Loucy (cell line): ENCODE measurements at regions not wholly inside any gene's neighbourhood (a gene's known extent, or its start where the extent isn't known, plus 50 kb on each side); places are given as distances from the start of the nearest gene placed in this dataset.

Source experiments
- H2AFZ ChIP-seq: fragments of 200-600 bp; sonication (generic); 2 replicates; pipeline ENCODE4 v1.6.0; 2016; ENCODE audit warnings: antibody characterized with exemption, mild to moderate bottlenecking, low read length, moderate library complexity
- H3F3A ChIP-seq: fragments of 200-600 bp; 2 replicates; pipeline ENCODE4 v1.6.0; 2016; ENCODE audit warnings: antibody characterized with exemption, low read depth, mild to moderate bottlenecking
- H3K27me3 ChIP-seq: fragments of 200-600 bp; sonication (generic); 2 replicates; pipeline ENCODE4 v1.6.1; 2014; ENCODE audit warnings: low read length, mild to moderate bottlenecking; ENCODE audit not compliant: insufficient read depth, poor library complexity, severe bottlenecking
- H3K36me3 ChIP-seq: fragments of 200-600 bp; sonication (generic); 2 replicates; pipeline ENCODE4 v1.6.1; 2016; ENCODE audit warnings: low read length; ENCODE audit not compliant: insufficient read depth
- H3K4me1 ChIP-seq: fragments of 200-600 bp; sonication (generic); 2 replicates; pipeline ENCODE4 v1.5.1; 2014; ENCODE audit warnings: low read length, mild to moderate bottlenecking; ENCODE audit not compliant: insufficient read depth, poor library complexity, severe bottlenecking
- H3K4me2 ChIP-seq: fragments of 200-600 bp; sonication (generic); 2 replicates; pipeline ENCODE4 v1.6.0; 2014; ENCODE audit warnings: antibody characterized with exemption, low read length, low read depth, mild to moderate bottlenecking; ENCODE audit not compliant: poor library complexity, severe bottlenecking
- H3K4me3 ChIP-seq: fragments of 200-600 bp; sonication (generic); 2 replicates; pipeline ENCODE4 v1.5.1; 2014; ENCODE audit warnings: low read length, mild to moderate bottlenecking, mixed read lengths; ENCODE audit not compliant: poor library complexity, severe bottlenecking
- H3K79me2 ChIP-seq: fragments of 200-600 bp; sonication (generic); 2 replicates; pipeline ENCODE4 v1.6.1; 2014; ENCODE audit warnings: low read length; ENCODE audit not compliant: insufficient read depth
- H3K9ac ChIP-seq: fragments of 200-600 bp; sonication (generic); 2 replicates; pipeline ENCODE4 v1.6.0; 2014; ENCODE audit warnings: mild to moderate bottlenecking, low read depth, low read length, moderate library complexity; ENCODE audit not compliant: poor library complexity, severe bottlenecking
- H3K9me2 ChIP-seq: fragments of 200-600 bp; sonication (generic); replicated peaks from 2 replicates; pipeline ENCODE4 v1.6.1; 2016; ENCODE audit warnings: low read depth, low read length, mixed read lengths
- H3K9me3 ChIP-seq: fragments of 200-600 bp; sonication (generic); 2 replicates; pipeline ENCODE4 v1.6.1; 2014; ENCODE audit warnings: mild to moderate bottlenecking, antibody characterized with exemption, low read length, low read depth; ENCODE audit not compliant: insufficient read depth
- H4K20me1 ChIP-seq: fragments of 200-600 bp; sonication (generic); 2 replicates; pipeline ENCODE4 v1.6.0; 2014; ENCODE audit warnings: antibody characterized with exemption, low read length, mild to moderate bottlenecking; ENCODE audit not compliant: insufficient read depth, poor library complexity, severe bottlenecking
- EZH2phosphoT487 ChIP-seq: fragments of 200-600 bp; IDR thresholded peaks from 2 replicates; pipeline ENCODE4 v1.6.1; 2018; ENCODE audit warnings: antibody characterized with exemption, mild to moderate bottlenecking, moderate library complexity, borderline replicate concordance
- TF ChIP-seq, protein P1 (sequence below): fragments of 200-600 bp; sonication (generic); conservative IDR thresholded peaks from 2 replicates; pipeline ENCODE4 v1.5.1; 2014; ENCODE audit warnings: mild to moderate bottlenecking, antibody characterized with exemption, low read length

DNA sequence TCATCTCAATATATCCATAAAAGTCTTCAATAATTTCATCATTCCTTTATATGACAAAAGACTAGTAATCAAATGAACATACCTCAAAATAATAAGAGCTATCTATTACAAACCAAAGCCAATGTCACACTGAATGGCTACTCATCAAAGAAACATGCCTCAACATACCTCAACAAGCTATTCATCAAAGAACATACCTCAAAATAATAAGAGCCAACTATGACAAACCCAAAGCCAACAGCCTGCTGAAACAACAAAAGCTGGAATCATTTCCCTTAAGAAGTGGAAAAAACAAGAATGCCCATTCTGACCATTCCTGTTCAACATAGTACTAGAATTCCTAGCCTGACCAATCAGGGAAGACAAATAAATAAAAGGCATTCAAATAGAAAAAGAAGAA lies 1373.7 kb downstream of the BRINP3 start:
- H3K4me3 ChIP-seq = no peak overlapping the region
- H3K4me1 ChIP-seq = no peaks in the 10 kb centered on the region
- TF ChIP-seq, protein P1, sequence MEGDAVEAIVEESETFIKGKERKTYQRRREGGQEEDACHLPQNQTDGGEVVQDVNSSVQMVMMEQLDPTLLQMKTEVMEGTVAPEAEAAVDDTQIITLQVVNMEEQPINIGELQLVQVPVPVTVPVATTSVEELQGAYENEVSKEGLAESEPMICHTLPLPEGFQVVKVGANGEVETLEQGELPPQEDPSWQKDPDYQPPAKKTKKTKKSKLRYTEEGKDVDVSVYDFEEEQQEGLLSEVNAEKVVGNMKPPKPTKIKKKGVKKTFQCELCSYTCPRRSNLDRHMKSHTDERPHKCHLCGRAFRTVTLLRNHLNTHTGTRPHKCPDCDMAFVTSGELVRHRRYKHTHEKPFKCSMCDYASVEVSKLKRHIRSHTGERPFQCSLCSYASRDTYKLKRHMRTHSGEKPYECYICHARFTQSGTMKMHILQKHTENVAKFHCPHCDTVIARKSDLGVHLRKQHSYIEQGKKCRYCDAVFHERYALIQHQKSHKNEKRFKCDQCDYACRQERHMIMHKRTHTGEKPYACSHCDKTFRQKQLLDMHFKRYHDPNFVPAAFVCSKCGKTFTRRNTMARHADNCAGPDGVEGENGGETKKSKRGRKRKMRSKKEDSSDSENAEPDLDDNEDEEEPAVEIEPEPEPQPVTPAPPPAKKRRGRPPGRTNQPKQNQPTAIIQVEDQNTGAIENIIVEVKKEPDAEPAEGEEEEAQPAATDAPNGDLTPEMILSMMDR = no peak
- no peak for TF ChIP-seq EZH2phosphoT487
- H3K9me2 ChIP-seq = no peaks in the 10 kb centered on the region
- H2AFZ ChIP-seq = no peak overlapping the region
- H3K36me3 ChIP-seq = no peaks in the 10 kb centered on the region
- H3K79me2 ChIP-seq = no peaks in the 10 kb centered on the region
- no peaks in the 10 kb centered on the region for H3F3A ChIP-seq
- no peaks in the 10 kb centered on the region for H4K20me1 ChIP-seq
- no peak overlapping the region for H3K9ac ChIP-seq
- no peaks in the 10 kb centered on the region for H3K27me3 ChIP-seq
- no peaks in the 10 kb centered on the region for H3K9me3 ChIP-seq
- H3K4me2 ChIP-seq = no peak overlapping the region

DNA sequence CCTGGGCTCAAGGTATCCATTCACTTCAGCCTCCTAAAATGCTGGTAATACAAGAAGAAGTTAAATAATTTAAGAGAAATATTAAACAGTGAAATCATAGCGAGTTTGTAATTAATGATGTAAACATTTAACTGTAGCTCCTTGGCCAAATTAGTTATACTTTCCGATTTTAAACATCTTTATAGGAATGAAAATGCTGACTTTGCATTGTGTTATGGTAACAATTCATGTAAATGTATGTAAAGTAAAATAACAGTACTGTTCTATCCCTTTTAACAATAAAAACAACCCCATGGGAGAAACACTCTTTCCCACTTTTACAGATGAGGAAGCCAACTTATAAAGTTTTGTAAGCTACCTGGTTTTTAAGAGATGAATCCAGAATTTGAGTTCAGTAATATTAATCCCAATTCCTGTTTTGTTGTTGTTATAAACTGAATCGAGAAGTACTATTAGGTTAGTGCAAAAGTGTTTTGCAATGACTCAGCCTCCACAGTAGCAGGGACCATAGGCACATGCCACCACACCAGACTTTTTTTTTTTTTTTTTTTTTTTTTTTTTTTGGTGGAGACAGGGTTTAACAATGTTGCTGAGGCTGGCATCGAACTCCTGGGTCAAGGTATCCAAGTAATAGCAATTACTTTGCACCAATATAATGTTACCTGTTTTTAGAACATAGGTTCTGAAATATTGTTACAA lies 1360.4 kb downstream of the BRINP3 start:
- Histone ChIP-seq H3K36me3 (no peaks in the 10 kb centered on the region), H3K4me3 (no peak overlapping the region), H3K79me2 (no peaks in the 10 kb centered on the region), H3K4me1 (no peaks in the 10 kb centered on the region), H2AFZ (no peak overlapping the region), H3F3A (no peaks in the 10 kb centered on the region), H4K20me1 (no peaks in the 10 kb centered on the region), H3K27me3 (no peaks in the 10 kb centered on the region), H3K9ac (no peak overlapping the region), H3K9me2 (no peaks in the 10 kb centered on the region), H3K4me2 (no peak overlapping the region), H3K9me3 (no peaks in the 10 kb centered on the region)
- no peak for TF ChIP-seq EZH2phosphoT487
- TF ChIP-seq, protein P1 = no peak

DNA sequence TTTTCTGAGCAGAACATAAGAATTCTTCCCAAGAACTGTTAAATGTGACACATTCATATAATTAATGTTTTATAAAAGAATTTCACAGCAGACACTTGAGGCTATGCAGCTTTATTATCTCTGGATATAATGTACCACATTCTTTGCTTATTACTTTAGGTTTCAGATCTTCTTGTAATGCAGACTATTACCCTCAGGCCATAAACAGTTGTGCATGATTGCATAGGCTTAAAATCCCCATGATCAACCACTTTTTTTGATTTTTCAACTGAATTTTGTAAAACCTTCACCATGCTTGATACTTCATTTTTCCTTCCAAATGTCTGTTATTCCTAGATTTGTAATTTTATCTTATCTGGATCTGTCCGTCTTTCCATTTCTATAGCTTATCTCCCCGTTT lies 1355.7 kb downstream of the BRINP3 start:
- Histone ChIP-seq H3K4me2 (no peak overlapping the region), H3K4me1 (no peaks in the 10 kb centered on the region), H3K9ac (no peak overlapping the region), H3K9me3 (no peaks in the 10 kb centered on the region), H3K9me2 (no peaks in the 10 kb centered on the region), H3K79me2 (no peaks in the 10 kb centered on the region), H3K27me3 (no peaks in the 10 kb centered on the region), H3K36me3 (no peaks in the 10 kb centered on the region), H4K20me1 (no peaks in the 10 kb centered on the region), H3F3A (no peaks in the 10 kb centered on the region), H3K4me3 (no peak overlapping the region), H2AFZ (no peak overlapping the region)
- no peak for TF ChIP-seq EZH2phosphoT487
- TF ChIP-seq, protein P1 = no peak
